ENCODE measurements at regions not wholly inside any gene's neighbourhood (a gene's known extent, or its start where the extent isn't known, plus 50 kb on each side); places are given as distances from the start of the nearest gene placed in this dataset.

DNA sequence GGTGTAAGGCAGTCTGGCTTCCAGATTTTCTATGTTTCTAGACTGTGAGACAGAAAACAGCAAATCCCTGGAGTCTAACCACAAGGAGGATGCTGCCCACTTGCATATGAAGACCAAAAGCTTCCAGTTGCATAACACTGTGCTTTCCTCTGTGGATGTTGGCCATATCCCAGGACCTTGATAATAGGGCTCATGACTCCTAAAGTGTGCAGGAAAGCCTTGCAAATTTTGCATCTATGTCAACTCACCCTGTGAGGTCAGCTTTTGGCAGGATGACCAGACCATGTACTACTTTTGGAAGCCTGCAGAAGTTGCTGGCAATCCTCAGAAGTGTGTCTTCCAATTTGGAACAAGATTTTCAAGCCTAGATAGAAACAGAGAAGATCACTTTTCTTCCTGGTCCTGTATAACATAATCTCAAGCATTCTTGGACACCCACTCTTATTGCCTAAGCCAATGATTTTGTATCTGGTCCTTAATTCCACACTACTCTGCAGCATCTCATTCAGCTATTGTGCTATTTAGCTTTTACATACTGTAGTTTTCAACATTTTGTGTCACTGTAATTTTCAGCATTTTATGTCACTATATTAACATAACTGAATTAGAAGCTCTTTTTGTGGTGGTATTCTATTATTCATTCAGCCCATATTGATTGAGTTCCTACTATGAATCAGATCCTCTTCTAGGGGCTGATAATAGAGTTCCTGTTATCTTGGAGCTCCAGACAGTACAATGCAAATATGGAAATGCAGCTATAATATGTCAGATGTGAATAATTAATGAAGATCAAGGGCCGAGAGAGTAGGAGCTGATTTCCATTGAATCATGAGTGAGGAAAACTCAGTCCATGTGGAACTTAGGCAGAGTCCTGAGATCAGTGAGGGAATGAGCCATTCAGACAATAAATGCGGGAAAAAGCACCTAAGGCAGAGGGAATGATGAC, 85.3 kb upstream of the RAB27B start:
- Histone ChIP-seq H3K36me3 (ENCODE audit: control insufficient read depth in 2 of 2, insufficient read depth in 1 of 2, low read length in 2 of 2) (no peaks in the 10 kb centered on the region), H3K4me3 (ENCODE audit: low read depth, low read length) (no peak overlapping the region), H3K9me3 (ENCODE audit: control insufficient read depth, insufficient read depth, low read depth, low read length) (no peaks in the 10 kb centered on the region), H3K27ac (ENCODE audit: extremely low read depth, low read depth, low read length) (no peak overlapping the region), H3K4me1 (ENCODE audit: control insufficient read depth, insufficient read depth, low read length) (no peaks in the 10 kb centered on the region)
- POLR2A ChIA-PET: no interaction called here
- CTCF ChIA-PET: interaction anchor here (0.7 to 1.1 kb wide), 2 partner anchors 9 to 235 kb away, joined by 3 read pairs; no protein-coding TSS in a partner anchor
- no peak for TF ChIP-seq ZNF843 (tag by site-specific recombination; IDR thresholded peaks at IDR 0.05)
- no peak for TF ChIP-seq ZNF223 (tag by site-specific recombination; IDR thresholded peaks at IDR 0.05)
- TF ChIP-seq ZNF324 (tag by site-specific recombination; IDR thresholded peaks at IDR 0.05): no peak
- TF ChIP-seq MYNN (tag by site-specific recombination; IDR thresholded peaks at IDR 0.05; ENCODE audit: borderline replicate concordance): no peak
- TF ChIP-seq, protein P1, sequence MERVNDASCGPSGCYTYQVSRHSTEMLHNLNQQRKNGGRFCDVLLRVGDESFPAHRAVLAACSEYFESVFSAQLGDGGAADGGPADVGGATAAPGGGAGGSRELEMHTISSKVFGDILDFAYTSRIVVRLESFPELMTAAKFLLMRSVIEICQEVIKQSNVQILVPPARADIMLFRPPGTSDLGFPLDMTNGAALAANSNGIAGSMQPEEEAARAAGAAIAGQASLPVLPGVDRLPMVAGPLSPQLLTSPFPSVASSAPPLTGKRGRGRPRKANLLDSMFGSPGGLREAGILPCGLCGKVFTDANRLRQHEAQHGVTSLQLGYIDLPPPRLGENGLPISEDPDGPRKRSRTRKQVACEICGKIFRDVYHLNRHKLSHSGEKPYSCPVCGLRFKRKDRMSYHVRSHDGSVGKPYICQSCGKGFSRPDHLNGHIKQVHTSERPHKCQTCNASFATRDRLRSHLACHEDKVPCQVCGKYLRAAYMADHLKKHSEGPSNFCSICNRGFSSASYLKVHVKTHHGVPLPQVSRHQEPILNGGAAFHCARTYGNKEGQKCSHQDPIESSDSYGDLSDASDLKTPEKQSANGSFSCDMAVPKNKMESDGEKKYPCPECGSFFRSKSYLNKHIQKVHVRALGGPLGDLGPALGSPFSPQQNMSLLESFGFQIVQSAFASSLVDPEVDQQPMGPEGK (tag by site-specific recombination; IDR thresholded peaks at IDR 0.05): no peak
- TF ChIP-seq ZIC2 (tag by site-specific recombination; IDR thresholded peaks at IDR 0.05): no peak
- no peak for TF ChIP-seq ZBTB8A (tag by site-specific recombination; IDR thresholded peaks at IDR 0.05)
- TF ChIP-seq ZNF560 (tag by site-specific recombination; IDR thresholded peaks at IDR 0.05; ENCODE audit: borderline replicate concordance): no peak
- TF ChIP-seq ZNF2 (tag by site-specific recombination; IDR thresholded peaks at IDR 0.05): no peak
- TF ChIP-seq ZNF335 (tag by site-specific recombination; conservative IDR thresholded peaks at IDR 0.05): no peak

DNA sequence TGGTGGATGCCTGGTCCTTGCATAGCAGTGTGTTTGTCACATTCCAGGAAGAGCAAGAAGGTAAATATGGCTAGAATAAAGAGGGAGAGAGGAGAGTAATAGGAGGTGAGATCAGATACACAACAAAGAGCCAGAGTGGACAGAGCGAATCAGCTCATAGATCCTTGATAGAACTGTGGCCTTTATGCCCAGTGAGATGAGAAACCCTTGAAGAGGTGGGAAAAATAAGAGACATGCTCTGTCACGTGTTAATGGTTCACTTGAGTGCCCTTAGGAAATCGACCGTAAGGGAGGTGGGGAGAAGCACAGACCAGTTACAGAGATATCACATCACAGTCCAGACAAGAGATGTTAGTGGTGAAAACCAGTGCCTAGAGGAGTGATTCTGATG, 84.7 kb upstream of the RAB27B start:
- ChIA-PET CTCF (no interaction called here), POLR2A (no interaction called here)
- Histone ChIP-seq H3K4me3 (ENCODE audit: low read depth, low read length) (no peak overlapping the region), H3K9me3 (ENCODE audit: control insufficient read depth, insufficient read depth, low read depth, low read length) (no peaks in the 10 kb centered on the region), H3K27ac (ENCODE audit: extremely low read depth, low read depth, low read length) (no peak overlapping the region), H3K4me1 (ENCODE audit: control insufficient read depth, insufficient read depth, low read length) (no peaks in the 10 kb centered on the region), H3K36me3 (ENCODE audit: control insufficient read depth in 2 of 2, insufficient read depth in 1 of 2, low read length in 2 of 2) (no peaks in the 10 kb centered on the region)
- TF ChIP-seq ZNF549 (tag by site-specific recombination; IDR thresholded peaks at IDR 0.05): no peak
- TF ChIP-seq REPIN1 (tag by site-specific recombination; IDR thresholded peaks at IDR 0.05; ENCODE audit: low read depth): no peak
- no peak for TF ChIP-seq HOXD13 (CRISPR knock-in tag; IDR thresholded peaks at IDR 0.05; ENCODE audit: borderline replicate concordance)
- no peak for TF ChIP-seq ZNF274 (IDR thresholded peaks at IDR 0.05; ENCODE audit: low read length)
- TF ChIP-seq ZNF274 (tag by site-specific recombination; IDR thresholded peaks at IDR 0.05; ENCODE audit: borderline replicate concordance): no peak
- TF ChIP-seq, protein P2, sequence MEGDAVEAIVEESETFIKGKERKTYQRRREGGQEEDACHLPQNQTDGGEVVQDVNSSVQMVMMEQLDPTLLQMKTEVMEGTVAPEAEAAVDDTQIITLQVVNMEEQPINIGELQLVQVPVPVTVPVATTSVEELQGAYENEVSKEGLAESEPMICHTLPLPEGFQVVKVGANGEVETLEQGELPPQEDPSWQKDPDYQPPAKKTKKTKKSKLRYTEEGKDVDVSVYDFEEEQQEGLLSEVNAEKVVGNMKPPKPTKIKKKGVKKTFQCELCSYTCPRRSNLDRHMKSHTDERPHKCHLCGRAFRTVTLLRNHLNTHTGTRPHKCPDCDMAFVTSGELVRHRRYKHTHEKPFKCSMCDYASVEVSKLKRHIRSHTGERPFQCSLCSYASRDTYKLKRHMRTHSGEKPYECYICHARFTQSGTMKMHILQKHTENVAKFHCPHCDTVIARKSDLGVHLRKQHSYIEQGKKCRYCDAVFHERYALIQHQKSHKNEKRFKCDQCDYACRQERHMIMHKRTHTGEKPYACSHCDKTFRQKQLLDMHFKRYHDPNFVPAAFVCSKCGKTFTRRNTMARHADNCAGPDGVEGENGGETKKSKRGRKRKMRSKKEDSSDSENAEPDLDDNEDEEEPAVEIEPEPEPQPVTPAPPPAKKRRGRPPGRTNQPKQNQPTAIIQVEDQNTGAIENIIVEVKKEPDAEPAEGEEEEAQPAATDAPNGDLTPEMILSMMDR (tag by site-specific recombination; IDR thresholded peaks at IDR 0.05): no peak
- no peak for TF ChIP-seq ZFP37 (tag by site-specific recombination; IDR thresholded peaks at IDR 0.05)
- no peak for TF ChIP-seq ZNF777 (tag by site-specific recombination; IDR thresholded peaks at IDR 0.05; ENCODE audit: borderline replicate concordance)
- no peak for TF ChIP-seq PRDM2 (tag by site-specific recombination; IDR thresholded peaks at IDR 0.05; ENCODE audit: borderline replicate concordance)
- TF ChIP-seq, protein P3, sequence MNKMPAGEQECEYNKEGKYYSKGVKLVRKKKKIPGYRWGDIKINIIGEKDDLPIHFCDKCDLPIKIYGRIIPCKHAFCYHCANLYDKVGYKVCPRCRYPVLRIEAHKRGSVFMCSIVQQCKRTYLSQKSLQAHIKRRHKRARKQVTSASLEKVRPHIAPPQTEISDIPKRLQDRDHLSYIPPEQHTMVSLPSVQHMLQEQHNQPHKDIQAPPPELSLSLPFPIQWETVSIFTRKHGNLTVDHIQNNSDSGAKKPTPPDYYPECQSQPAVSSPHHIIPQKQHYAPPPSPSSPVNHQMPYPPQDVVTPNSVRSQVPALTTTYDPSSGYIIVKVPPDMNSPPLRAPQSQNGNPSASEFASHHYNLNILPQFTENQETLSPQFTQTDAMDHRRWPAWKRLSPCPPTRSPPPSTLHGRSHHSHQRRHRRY (tag by site-specific recombination; IDR thresholded peaks at IDR 0.05): no peak
- TF ChIP-seq ZNF629 (tag by site-specific recombination; IDR thresholded peaks at IDR 0.05): no peak
